ENCODE measurements at regions not wholly inside any gene's neighbourhood (a gene's known extent, or its start where the extent isn't known, plus 50 kb on each side); places are given as distances from the start of the nearest gene placed in this dataset.

- TF ChIP-seq CTCF (IDR thresholded peaks at IDR 0.05) (no peak), REST (IDR thresholded peaks at IDR 0.05; ENCODE audit: low read depth, low read length) (no peak), FOXM1 (IDR thresholded peaks at IDR 0.05; ENCODE audit: low read depth) (no peak), NRF1 (IDR thresholded peaks at IDR 0.05; ENCODE audit: low read depth, low read length) (no peak)
These were observed 374.3 kb downstream of the MID1IP1 start for GRCh38 chrX:39175418-39176057.
